ENCODE measurements at regions not wholly inside any gene's neighbourhood (a gene's known extent, or its start where the extent isn't known, plus 50 kb on each side); places are given as distances from the start of the nearest gene placed in this dataset.

- TF ChIP-seq RBFOX2 (IDR thresholded peaks at IDR 0.05; ENCODE audit: low read depth, low read length): no peak
- no peak for TF ChIP-seq SRF (CRISPR knock-in tag; IDR thresholded peaks at IDR 0.05)
Measured at GRCh38 chr16:13780406-13781168, 139.4 kb upstream of the ERCC4 start.
